ENCODE measurements at regions not wholly inside any gene's neighbourhood (a gene's known extent, or its start where the extent isn't known, plus 50 kb on each side); places are given as distances from the start of the nearest gene placed in this dataset.
"Not testable (repeated sequence)": the region's sequence is repeated elsewhere in the genome, so short reads cannot be mapped to it uniquely, and the experiment has no call there.

GRCh38 chr3:35296944-35297343 is 342.4 kb upstream of the ARPP21 start:
- TF ChIP-seq CTCF (IDR thresholded peaks at IDR 0.05; ENCODE audit: extremely low read depth in 1 of 2, insufficient read depth in 1 of 2, low read depth in 1 of 2, low read length in 2 of 2); MAX (IDR thresholded peaks at IDR 0.05; ENCODE audit: insufficient read depth, insufficient read length); POLR2A (IDR thresholded peaks at IDR 0.05; ENCODE audit: low read depth, low read length); MYC (IDR thresholded peaks at IDR 0.05; ENCODE audit: low read depth, low read length); EZH2 (IDR thresholded peaks at IDR 0.05; ENCODE audit: borderline replicate concordance, low read depth, low read length, severe bottlenecking): not testable (repeated sequence)

All from endothelial cell of umbilical vein (primary cell).